HL-60/S4 treated with phorbol 12-myristate 13-acetate at 8.2 ng/mL for 4 days and 3 days (cell line): ENCODE measurements at regions not wholly inside any gene's neighbourhood (a gene's known extent, or its start where the extent isn't known, plus 50 kb on each side); places are given as distances from the start of the nearest gene placed in this dataset.
"Not testable (repeated sequence)": the region's sequence is repeated elsewhere in the genome, so short reads cannot be mapped to it uniquely, and the experiment has no call there.

ENCODE experiments used
- in situ Hi-C: fragments of 300-500 bp; cut with MboI; formaldehyde crosslinking; loops from 2 replicates; pipeline ENCODE4 v1.15.0; 2022; ENCODE audit warnings: low sequenced_read_pairs

- in situ Hi-C loops: no loop called here
These were observed 1985.9 kb downstream of the EFNA5 start for GRCh38 chr5:105684799-105685198.

GRCh38 chr5:105680858-105681475 is 1989.8 kb downstream of the EFNA5 start:
- in situ Hi-C loops: no loop called here

- in situ Hi-C loops: no loop called here
These were observed 1993.4 kb downstream of the EFNA5 start for GRCh38 chr5:105677291-105677690.

- in situ Hi-C loops: no loop called here
These were observed 2000.1 kb downstream of the EFNA5 start for GRCh38 chr5:105670596-105670995.

GRCh38 chr5:105663671-105664070 is 2007.1 kb downstream of the EFNA5 start:
- in situ Hi-C loops: no loop called here

GRCh38 chr5:105659396-105659795 is 2011.3 kb downstream of the EFNA5 start:
- in situ Hi-C loops: no loop called here

- in situ Hi-C loops: no loop called here
These were observed 2030.4 kb downstream of the EFNA5 start for GRCh38 chr5:105640328-105640727.

- in situ Hi-C loops: no loop called here
These were observed 2031.2 kb downstream of the EFNA5 start for GRCh38 chr5:105639511-105639910.

- in situ Hi-C loops: no loop called here
These were observed 2031.7 kb downstream of the EFNA5 start for GRCh38 chr5:105639068-105639467.

GRCh38 chr5:105638437-105638836 is 2032.3 kb downstream of the EFNA5 start:
- in situ Hi-C loops: no loop called here

- in situ Hi-C loops: no loop called here
These were observed 2038.7 kb downstream of the EFNA5 start for GRCh38 chr5:105632043-105632442.

- in situ Hi-C loops: no loop called here
These were observed 2039.9 kb downstream of the EFNA5 start for GRCh38 chr5:105630803-105631202.

- in situ Hi-C loops: no loop called here
These were observed 2051.0 kb downstream of the EFNA5 start for GRCh38 chr5:105619725-105620124.

- in situ Hi-C loops: no loop called here
These were observed 2053.1 kb downstream of the EFNA5 start for GRCh38 chr5:105617436-105618215.

GRCh38 chr5:105616599-105616998 is 2054.0 kb upstream of the NUDT12 start:
- in situ Hi-C loops: no loop called here

GRCh38 chr5:105602406-105602805 is 2039.8 kb upstream of the NUDT12 start:
- in situ Hi-C loops: not testable (repeated sequence)

GRCh38 chr5:105593011-105593760 is 2030.6 kb upstream of the NUDT12 start:
- in situ Hi-C loops: no loop called here

- in situ Hi-C loops: no loop called here
These were observed 2025.5 kb upstream of the NUDT12 start for GRCh38 chr5:105587963-105588662.

- in situ Hi-C loops: no loop called here
These were observed 2019.5 kb upstream of the NUDT12 start for GRCh38 chr5:105581988-105582690.

GRCh38 chr5:105573575-105573974 is 2011.0 kb upstream of the NUDT12 start:
- in situ Hi-C loops: no loop called here

GRCh38 chr5:105565531-105565930 is 2002.9 kb upstream of the NUDT12 start:
- in situ Hi-C loops: no loop called here
